HepG2 (cell line): ENCODE measurements at regions not wholly inside any gene's neighbourhood (a gene's known extent, or its start where the extent isn't known, plus 50 kb on each side); places are given as distances from the start of the nearest gene placed in this dataset.

Experiments used
- JUN ChIP-seq: sonication (generic); formaldehyde crosslinking; IDR thresholded peaks from 2 replicates; pipeline ENCODE4 v1.4.0; 2020; ENCODE audit warnings: mild to moderate bottlenecking, missing genetic modification reagents
- MTF2 ChIP-seq: sonication (generic); formaldehyde crosslinking; IDR thresholded peaks from 2 replicates; pipeline ENCODE4 v1.5.0; 2020; ENCODE audit warnings: missing genetic modification reagents, borderline replicate concordance
- NFKBIZ ChIP-seq: IDR thresholded peaks from 2 replicates; pipeline ENCODE4 v1.6.1; 2018; ENCODE audit warnings: missing genetic modification reagents, missing compliant biosample characterization
- POLR2AphosphoS5 ChIP-seq: IDR thresholded peaks from 2 replicates; pipeline ENCODE4 v1.6.1; 2012; ENCODE audit warnings: low read depth, low read length
- RAD21 ChIP-seq: fragments of 450-650 bp; formaldehyde crosslinking; IDR thresholded peaks from 2 replicates; pipeline ENCODE4 v1.5.0; 2020; ENCODE audit warnings: mild to moderate bottlenecking
- TF ChIP-seq, protein P1 (sequence below): sonication (generic); formaldehyde crosslinking; IDR thresholded peaks from 2 replicates; pipeline ENCODE4 v1.5.0; 2020; ENCODE audit warnings: mild to moderate bottlenecking, missing genetic modification reagents, borderline replicate concordance

DNA sequence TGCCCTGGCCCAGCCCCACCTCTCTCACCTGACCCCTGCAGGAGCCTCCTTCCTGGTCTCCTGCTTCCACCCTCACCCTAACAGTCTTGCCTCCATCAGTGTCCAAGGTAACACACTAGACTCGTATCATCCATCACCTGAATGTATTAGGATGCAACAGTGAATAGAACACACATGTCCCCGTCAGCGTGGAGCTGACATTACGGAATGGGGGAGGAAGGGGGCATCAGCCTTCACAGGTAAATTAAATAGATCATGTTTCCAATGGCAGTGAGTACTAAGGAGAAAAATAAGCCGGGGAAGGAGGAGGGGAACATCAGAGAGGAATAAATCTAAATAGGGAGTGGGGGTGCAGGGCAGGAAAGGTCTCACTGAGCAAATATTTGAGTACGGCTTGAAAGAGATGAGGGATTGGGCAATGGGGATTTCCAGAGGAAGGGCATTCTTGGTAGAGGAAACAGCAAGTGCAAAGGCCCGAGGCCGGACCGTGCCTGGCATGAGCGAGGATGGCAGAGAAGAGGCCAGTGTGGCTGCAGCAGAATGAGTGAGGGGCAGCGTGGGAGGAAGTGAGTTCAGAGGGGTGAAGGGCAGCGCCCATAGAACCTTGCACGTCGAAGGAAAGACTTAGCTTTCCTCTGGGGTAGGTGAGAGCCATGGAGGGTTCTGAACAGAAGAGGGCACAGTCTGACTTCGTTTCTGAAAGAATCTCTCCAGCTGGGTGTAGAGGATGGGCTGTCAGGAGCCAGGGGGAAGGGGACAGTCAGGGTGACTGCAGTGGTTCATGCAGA is 110.1 kb upstream of the PTPN1 start:
- TF ChIP-seq NFKBIZ (CRISPR knock-in tag) (peak; percentile 99), POLR2AphosphoS5 (peak; percentile 61), MTF2 (no peak), RAD21 (CRISPR knock-in tag) (peak; percentile 72), JUN (peak; percentile 88)
- TF ChIP-seq, protein P1, sequence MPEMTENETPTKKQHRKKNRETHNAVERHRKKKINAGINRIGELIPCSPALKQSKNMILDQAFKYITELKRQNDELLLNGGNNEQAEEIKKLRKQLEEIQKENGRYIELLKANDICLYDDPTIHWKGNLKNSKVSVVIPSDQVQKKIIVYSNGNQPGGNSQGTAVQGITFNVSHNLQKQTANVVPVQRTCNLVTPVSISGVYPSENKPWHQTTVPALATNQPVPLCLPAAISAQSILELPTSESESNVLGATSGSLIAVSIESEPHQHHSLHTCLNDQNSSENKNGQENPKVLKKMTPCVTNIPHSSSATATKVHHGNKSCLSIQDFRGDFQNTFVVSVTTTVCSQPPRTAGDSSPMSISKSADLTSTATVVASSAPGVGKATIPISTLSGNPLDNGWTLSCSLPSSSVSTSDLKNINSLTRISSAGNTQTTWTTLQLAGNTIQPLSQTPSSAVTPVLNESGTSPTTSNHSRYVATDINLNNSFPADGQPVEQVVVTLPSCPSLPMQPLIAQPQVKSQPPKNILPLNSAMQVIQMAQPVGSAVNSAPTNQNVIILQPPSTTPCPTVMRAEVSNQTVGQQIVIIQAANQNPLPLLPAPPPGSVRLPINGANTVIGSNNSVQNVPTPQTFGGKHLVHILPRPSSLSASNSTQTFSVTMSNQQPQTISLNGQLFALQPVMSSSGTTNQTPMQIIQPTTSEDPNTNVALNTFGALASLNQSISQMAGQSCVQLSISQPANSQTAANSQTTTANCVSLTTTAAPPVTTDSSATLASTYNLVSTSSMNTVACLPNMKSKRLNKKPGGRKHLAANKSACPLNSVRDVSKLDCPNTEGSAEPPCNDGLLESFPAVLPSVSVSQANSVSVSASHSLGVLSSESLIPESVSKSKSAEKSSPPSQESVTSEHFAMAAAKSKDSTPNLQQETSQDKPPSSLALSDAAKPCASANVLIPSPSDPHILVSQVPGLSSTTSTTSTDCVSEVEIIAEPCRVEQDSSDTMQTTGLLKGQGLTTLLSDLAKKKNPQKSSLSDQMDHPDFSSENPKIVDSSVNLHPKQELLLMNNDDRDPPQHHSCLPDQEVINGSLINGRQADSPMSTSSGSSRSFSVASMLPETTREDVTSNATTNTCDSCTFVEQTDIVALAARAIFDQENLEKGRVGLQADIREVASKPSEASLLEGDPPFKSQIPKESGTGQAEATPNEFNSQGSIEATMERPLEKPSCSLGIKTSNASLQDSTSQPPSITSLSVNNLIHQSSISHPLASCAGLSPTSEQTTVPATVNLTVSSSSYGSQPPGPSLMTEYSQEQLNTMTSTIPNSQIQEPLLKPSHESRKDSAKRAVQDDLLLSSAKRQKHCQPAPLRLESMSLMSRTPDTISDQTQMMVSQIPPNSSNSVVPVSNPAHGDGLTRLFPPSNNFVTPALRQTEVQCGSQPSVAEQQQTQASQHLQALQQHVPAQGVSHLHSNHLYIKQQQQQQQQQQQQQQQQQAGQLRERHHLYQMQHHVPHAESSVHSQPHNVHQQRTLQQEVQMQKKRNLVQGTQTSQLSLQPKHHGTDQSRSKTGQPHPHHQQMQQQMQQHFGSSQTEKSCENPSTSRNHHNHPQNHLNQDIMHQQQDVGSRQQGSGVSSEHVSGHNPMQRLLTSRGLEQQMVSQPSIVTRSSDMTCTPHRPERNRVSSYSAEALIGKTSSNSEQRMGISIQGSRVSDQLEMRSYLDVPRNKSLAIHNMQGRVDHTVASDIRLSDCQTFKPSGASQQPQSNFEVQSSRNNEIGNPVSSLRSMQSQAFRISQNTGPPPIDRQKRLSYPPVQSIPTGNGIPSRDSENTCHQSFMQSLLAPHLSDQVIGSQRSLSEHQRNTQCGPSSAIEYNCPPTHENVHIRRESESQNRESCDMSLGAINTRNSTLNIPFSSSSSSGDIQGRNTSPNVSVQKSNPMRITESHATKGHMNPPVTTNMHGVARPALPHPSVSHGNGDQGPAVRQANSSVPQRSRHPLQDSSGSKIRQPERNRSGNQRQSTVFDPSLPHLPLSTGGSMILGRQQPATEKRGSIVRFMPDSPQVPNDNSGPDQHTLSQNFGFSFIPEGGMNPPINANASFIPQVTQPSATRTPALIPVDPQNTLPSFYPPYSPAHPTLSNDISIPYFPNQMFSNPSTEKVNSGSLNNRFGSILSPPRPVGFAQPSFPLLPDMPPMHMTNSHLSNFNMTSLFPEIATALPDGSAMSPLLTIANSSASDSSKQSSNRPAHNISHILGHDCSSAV (CRISPR knock-in tag), result no peak
